H1 (cell line): ENCODE measurements at regions not wholly inside any gene's neighbourhood (a gene's known extent, or its start where the extent isn't known, plus 50 kb on each side); places are given as distances from the start of the nearest gene placed in this dataset.

Source experiments
- POLR2A ChIP-seq, 2 experiments: IDR thresholded peaks; 1 replicate in 1 of 2; 2 replicates in 1 of 2; pipeline ENCODE4 v1.6.1; 2011; ENCODE audit warnings: low read depth in 2 of 2, low read length in 2 of 2, mild to moderate bottlenecking in 2 of 2; ENCODE audit errors: control extremely low read depth in 1 of 2
- RAD21 ChIP-seq, 2 experiments: IDR thresholded peaks in 1 of 2; conservative IDR thresholded peaks in 1 of 2; 2 replicates each; pipeline ENCODE4 v1.6.1; 2011; ENCODE audit warnings: low read depth in 2 of 2, low read length in 2 of 2, improper control_type of control experiment in 1 of 2, inconsistent platforms in 1 of 2, mild to moderate bottlenecking in 1 of 2, moderate library complexity in 1 of 2
- SIRT6 ChIP-seq: IDR thresholded peaks from one replicate; pipeline ENCODE4 v1.7.1; 2012; ENCODE audit warnings: low read length, inconsistent platforms
- TF ChIP-seq, protein P1 (sequence below): IDR thresholded peaks from 2 replicates; pipeline ENCODE4 v1.6.1; 2012; ENCODE audit warnings: low read length, inconsistent platforms

GRCh38 chr11:70883323-70883940 lies 368.9 kb downstream of the SHANK2 start (continued):
- TF ChIP-seq, protein P1, sequence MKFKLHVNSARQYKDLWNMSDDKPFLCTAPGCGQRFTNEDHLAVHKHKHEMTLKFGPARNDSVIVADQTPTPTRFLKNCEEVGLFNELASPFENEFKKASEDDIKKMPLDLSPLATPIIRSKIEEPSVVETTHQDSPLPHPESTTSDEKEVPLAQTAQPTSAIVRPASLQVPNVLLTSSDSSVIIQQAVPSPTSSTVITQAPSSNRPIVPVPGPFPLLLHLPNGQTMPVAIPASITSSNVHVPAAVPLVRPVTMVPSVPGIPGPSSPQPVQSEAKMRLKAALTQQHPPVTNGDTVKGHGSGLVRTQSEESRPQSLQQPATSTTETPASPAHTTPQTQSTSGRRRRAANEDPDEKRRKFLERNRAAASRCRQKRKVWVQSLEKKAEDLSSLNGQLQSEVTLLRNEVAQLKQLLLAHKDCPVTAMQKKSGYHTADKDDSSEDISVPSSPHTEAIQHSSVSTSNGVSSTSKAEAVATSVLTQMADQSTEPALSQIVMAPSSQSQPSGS, result no peak
- no peak for TF ChIP-seq POLR2A (IDR thresholded peaks at IDR 0.05; ENCODE audit: control extremely low read depth in 1 of 2, low read depth in 2 of 2, low read length in 2 of 2)
- TF ChIP-seq SIRT6, result no peak
- TF ChIP-seq RAD21 (IDR thresholded peaks at IDR 0.05 in 1 of 2, conservative IDR thresholded peaks at IDR 0.05 in 1 of 2; ENCODE audit: low read depth in 2 of 2, low read length in 2 of 2), result no peak
